Upper lobe of left lung (tissue), 4 donors: ENCODE measurements at regions not wholly inside any gene's neighbourhood (a gene's known extent, or its start where the extent isn't known, plus 50 kb on each side); places are given as distances from the start of the nearest gene placed in this dataset.

Source experiments
- EP300 ChIP-seq, 4 donors: sonication (generic); formaldehyde crosslinking; IDR thresholded peaks; one replicate each; pipeline ENCODE4 v1.5.1; 2017; ENCODE audit warnings: antibody characterized with exemption in 4 of 4, control low read depth in 2 of 4
- POLR2AphosphoS5 ChIP-seq, 2 donors: sonication (generic); formaldehyde crosslinking; IDR thresholded peaks; one replicate each; pipeline ENCODE4 v1.5.1; 2017; ENCODE audit warnings: antibody characterized with exemption in 2 of 2

DNA sequence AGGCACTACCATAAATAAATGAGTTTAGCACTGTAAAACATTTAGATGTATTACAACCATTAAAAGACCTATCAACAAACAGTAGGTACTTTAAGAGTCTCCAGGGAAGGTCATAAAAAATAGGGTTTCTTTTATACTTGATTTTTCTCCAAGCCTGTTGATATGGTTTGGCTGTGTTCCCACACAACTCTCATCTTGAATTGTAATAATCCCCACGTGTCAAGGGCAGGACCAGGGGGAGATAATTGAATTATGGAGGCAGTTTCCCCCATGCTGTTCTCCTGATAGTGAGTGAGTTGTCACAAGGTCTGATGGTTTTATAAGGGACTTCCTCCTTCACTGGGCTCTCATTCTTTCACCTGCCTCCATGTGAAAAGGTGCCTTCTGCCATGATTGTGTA lies 468.9 kb upstream of the UBE2E2 start:
- TF ChIP-seq POLR2AphosphoS5 (IDR thresholded peaks at IDR 0.05) (no peak), EP300 (IDR thresholded peaks at IDR 0.05) (no peak)
